Heart left ventricle (tissue), 16 donors: ENCODE measurements at regions not wholly inside any gene's neighbourhood (a gene's known extent, or its start where the extent isn't known, plus 50 kb on each side); places are given as distances from the start of the nearest gene placed in this dataset.

Experiments
- ATAC-seq, 4 donors: fragments of 200-7000 bp; cut with Tn5 transposase; one replicate each; pipeline ENCODE4 v1.9.1; 2020 to 2022; ENCODE audit warnings: moderate library complexity in 4 of 4, mild to moderate bottlenecking in 3 of 4, moderate number of reproducible peaks in 1 of 4
- DNase-seq, 5 donors: peaks; one replicate each; pipeline ENCODE4 v3.0.0-alpha.2; 2020
- H3K27ac ChIP-seq, 12 donors: fragments of 200-600 bp; sonication (generic) in 4 of 12; one replicate each; pipeline versions ENCODE4 v1.5.0 to v1.8.0; 2016 to 2022; ENCODE audit warnings: mild to moderate bottlenecking in 2 of 12
- H3K27me3 ChIP-seq, 9 donors: fragments of 200-600 bp; sonication (generic) in 2 of 9; one replicate each; pipeline versions ENCODE4 v1.5.1 to v1.8.0; 2016 to 2022; ENCODE audit warnings: mild to moderate bottlenecking in 3 of 9
- H3K36me3 ChIP-seq, 9 donors: fragments of 200-600 bp; sonication (generic) in 2 of 9; one replicate each; pipeline versions ENCODE4 v1.5.0 to v1.8.0; 2018 to 2022; ENCODE audit warnings: mild to moderate bottlenecking in 2 of 9
- H3K4me1 ChIP-seq, 12 donors: fragments of 200-600 bp; sonication (generic) in 4 of 12; one replicate each; pipeline versions ENCODE4 v1.5.0 to v1.8.0; 2016 to 2022; ENCODE audit warnings: mild to moderate bottlenecking in 3 of 12
- H3K4me3 ChIP-seq, 12 donors: fragments of 200-600 bp; sonication (generic) in 4 of 12; one replicate each; pipeline versions ENCODE4 v1.5.0 to v1.8.0; 2017 to 2022; ENCODE audit warnings: mild to moderate bottlenecking in 9 of 12, moderate library complexity in 4 of 12
- H3K9me3 ChIP-seq, 12 donors: fragments of 200-600 bp; sonication (generic) in 4 of 12; one replicate each; pipeline versions ENCODE4 v1.5.0 to v1.8.0; 2016 to 2022; ENCODE audit warnings: mild to moderate bottlenecking in 1 of 12
- CTCF ChIP-seq, 12 donors: fragments of 200-600 bp; sonication (generic) in 4 of 12; IDR thresholded peaks; one replicate each; pipeline versions ENCODE4 v1.5.0 to v1.8.0; 2018 to 2022; ENCODE audit warnings: antibody characterized with exemption in 12 of 12, mild to moderate bottlenecking in 5 of 12
- POLR2A ChIP-seq, 2 donors: fragments of 450-650 bp; IDR thresholded peaks; one replicate each; pipeline ENCODE4 v1.6.1; 2017; ENCODE audit warnings: antibody characterized with exemption in 2 of 2, mild to moderate bottlenecking in 2 of 2, moderate library complexity in 2 of 2
- WGBS, 4 donors: extraction: QIAGEN DNeasy Blood & Tissue Kit in 2 of 4; methylation state at CpG; one replicate each; pipeline versions ENCODE4 v1.1.5 to v1.1.7; 2013 to 2018; 5-methylcytosine and 5-hydroxymethylcytosine counted together
- intact Hi-C, 10 donors: fragments of 100-400 bp; cut with DNase I; formaldehyde crosslinking; loops; one replicate each; pipeline versions ENCODE4 v1.11.1 to v1.14.2; 2022
- donor health status: ischemic (EF 13 %, LVEDD 7.1; RV severe dilation, severe dysfunction).
- donor health status: healthy with polysubstance abuse.
- donor health status: DM: no; HTN: yes; CAD: no.
- donor health status: DM: no; HTN: no; CAD: no.
- donor health status: ischemic (EF 25% LVEDD 6.9; RV normal size, moderate dysfunction).
- donor health status: ischemic (EF 25% LVEDD 5.7; RV mildly dilated, moderate dysfunction).
- donor health status: healthy.
- donor health status: DM: yes; HTN: yes; CAD: no.
- donor health status: ischemic (EF 35%, LVEDD 5.7; RV mildly dilated, moderate dysfunction).
- donor health status: nonischemic (EF 11% LVEDD 7.7; RV severe dilation, severe dysfunction).
- donor health status: DM: yes; HTN: yes; CAD: no.
- donor health status: PGD.
- donor health status: ischemic (EF 29% LVEDD 5.4; RV normal size, mild dysfunction).
- donor health status: nonischemic (EF 23%, LVEDD 6.1; RV moderate dilation, normal function).

- TF ChIP-seq POLR2A (IDR thresholded peaks at IDR 0.05) (no peak), CTCF (IDR thresholded peaks at IDR 0.05) (no peak)
These were observed 72.9 kb upstream of the PRLR start for GRCh38 chr5:35303152-35303551.

GRCh38 chr5:35302544-35302943 lies 72.3 kb upstream of the PRLR start:
- TF ChIP-seq POLR2A (IDR thresholded peaks at IDR 0.05) = no peak
- TF ChIP-seq CTCF (IDR thresholded peaks at IDR 0.05) = no peak
- ATAC-seq (no peak), DNase-seq (no peak)
- H3K27ac ChIP-seq = no peak overlapping the region
- H3K4me1 ChIP-seq = no peaks in the 10 kb centered on the region
- intact Hi-C loops = no loop called here
- no peaks in the 10 kb centered on the region for H3K27me3 ChIP-seq
- no peaks in the 10 kb centered on the region for H3K9me3 ChIP-seq
- H3K36me3 ChIP-seq = no peaks in the 10 kb centered on the region
- no peak overlapping the region for H3K4me3 ChIP-seq

More at GRCh38 chr5:35303152-35303551, 72.9 kb upstream of the PRLR start:
- Histone ChIP-seq H3K4me1 (no peaks in the 10 kb centered on the region), H3K27ac (no peak overlapping the region), H3K27me3 (no peaks in the 10 kb centered on the region), H3K36me3 (no peaks in the 10 kb centered on the region), H3K9me3 (no peaks in the 10 kb centered on the region), H3K4me3 (no peak overlapping the region)
- intact Hi-C loops = no loop called here
- 84 to 90% (median 84%) methylated on average over 2 of the region's 2 CpGs for WGBS, 4 donors
- no peak for DNase-seq
- ATAC-seq = no peak

GRCh38 chr5:35297755-35298154 lies 67.5 kb upstream of the PRLR start:
- Histone ChIP-seq H3K27me3 (no peaks in the 10 kb centered on the region), H3K27ac (no peak overlapping the region), H3K9me3 (no peaks in the 10 kb centered on the region), H3K4me1 (no peaks in the 10 kb centered on the region), H3K36me3 (no peaks in the 10 kb centered on the region), H3K4me3 (no peak overlapping the region)
- intact Hi-C loops = no loop called here
- ATAC-seq = no peak
- 67 to 74% (median 73%) methylated on average over 3 of the region's 3 CpGs for WGBS, 4 donors
- no peak for TF ChIP-seq CTCF (IDR thresholded peaks at IDR 0.05)
- no peak for TF ChIP-seq POLR2A (IDR thresholded peaks at IDR 0.05)
- no peak for DNase-seq

GRCh38 chr5:35294976-35295375 lies 64.7 kb upstream of the PRLR start:
- intact Hi-C loops = no loop called here
- H3K4me1 ChIP-seq = no peaks in the 10 kb centered on the region
- no peak overlapping the region for H3K27ac ChIP-seq
- no peak overlapping the region for H3K4me3 ChIP-seq
- TF ChIP-seq POLR2A (IDR thresholded peaks at IDR 0.05) (no peak), CTCF (IDR thresholded peaks at IDR 0.05) (no peak)
- WGBS, 4 donors = 86 to 93% (median 89%) methylated on average over 2 of the region's 2 CpGs
- no peak for ATAC-seq
- no peaks in the 10 kb centered on the region for H3K36me3 ChIP-seq
- peaks cover 0 to 5% (median 0%) of the 10 kb centered on the region in 12 donors for H3K9me3 ChIP-seq
- DNase-seq = no peak
- H3K27me3 ChIP-seq = no peaks in the 10 kb centered on the region
